Activated naive CD8-positive, alpha-beta T cell (primary cell): ENCODE measurements at regions not wholly inside any gene's neighbourhood (a gene's known extent, or its start where the extent isn't known, plus 50 kb on each side); places are given as distances from the start of the nearest gene placed in this dataset.
A peak's percentile ranks its signal among the peaks of the same experiment; 100 is the strongest.

Experiments
- H3K27ac Mint-ChIP-seq: one replicate; pipeline ENCODE4 v1.8.0; 2021; ENCODE audit warnings: mixed read lengths
- H3K27me3 Mint-ChIP-seq: one replicate; pipeline ENCODE4 v1.8.0; 2021; ENCODE audit warnings: mixed read lengths
- H3K36me3 Mint-ChIP-seq: one replicate; pipeline ENCODE4 v1.8.0; 2021; ENCODE audit warnings: mixed read lengths
- H3K4me1 Mint-ChIP-seq: one replicate; pipeline ENCODE4 v1.8.0; 2021; ENCODE audit warnings: low read depth, mixed read lengths
- H3K4me3 Mint-ChIP-seq: one replicate; pipeline ENCODE4 v1.8.0; 2021; ENCODE audit warnings: mild to moderate bottlenecking, mixed read lengths
- H3K9me3 Mint-ChIP-seq: one replicate; pipeline ENCODE4 v1.8.0; 2021; ENCODE audit warnings: low read depth, mixed read lengths

GRCh38 chr13:73235385-73235784, 176.6 kb downstream of the KLF5 start:
- Mint-ChIP-seq H3K9me3 (no peaks in the 10 kb centered on the region), H3K36me3 (peaks cover 4% of the 10 kb centered on the region), H3K4me1 (peaks cover 16% of the 10 kb centered on the region), H3K4me3 (no peak overlapping the region), H3K27ac (no peak overlapping the region), H3K27me3 (no peaks in the 10 kb centered on the region)

- Mint-ChIP-seq H3K27ac (no peak overlapping the region), H3K4me1 (peaks cover 43% of the 10 kb centered on the region), H3K36me3 (peaks cover 4% of the 10 kb centered on the region), H3K27me3 (no peaks in the 10 kb centered on the region), H3K4me3 (no peak overlapping the region), H3K9me3 (no peaks in the 10 kb centered on the region)
Observed at GRCh38 chr13:73231471-73231870, 172.7 kb downstream of the KLF5 start.

- no peaks in the 10 kb centered on the region for H3K9me3 Mint-ChIP-seq
- H3K27ac Mint-ChIP-seq = peak overlapping the region; percentile 72
- H3K4me1 Mint-ChIP-seq = peaks cover 43% of the 10 kb centered on the region
- H3K27me3 Mint-ChIP-seq = no peaks in the 10 kb centered on the region
- no peaks in the 10 kb centered on the region for H3K36me3 Mint-ChIP-seq
- H3K4me3 Mint-ChIP-seq = no peak overlapping the region
Observed at GRCh38 chr13:73230716-73231115, 171.9 kb downstream of the KLF5 start.

GRCh38 chr13:73228546-73228945, 169.7 kb downstream of the KLF5 start:
- no peaks in the 10 kb centered on the region for H3K36me3 Mint-ChIP-seq
- no peak overlapping the region for H3K4me3 Mint-ChIP-seq
- no peak overlapping the region for H3K27ac Mint-ChIP-seq
- H3K4me1 Mint-ChIP-seq = peaks cover 53% of the 10 kb centered on the region
- no peaks in the 10 kb centered on the region for H3K27me3 Mint-ChIP-seq
- H3K9me3 Mint-ChIP-seq = no peaks in the 10 kb centered on the region

- no peak overlapping the region for H3K27ac Mint-ChIP-seq
- no peaks in the 10 kb centered on the region for H3K36me3 Mint-ChIP-seq
- H3K27me3 Mint-ChIP-seq = no peaks in the 10 kb centered on the region
- H3K4me1 Mint-ChIP-seq = peaks cover 43% of the 10 kb centered on the region
- no peaks in the 10 kb centered on the region for H3K9me3 Mint-ChIP-seq
- H3K4me3 Mint-ChIP-seq = no peak overlapping the region
Observed at GRCh38 chr13:73225990-73226389, 167.2 kb downstream of the KLF5 start.

- peaks cover 31% of the 10 kb centered on the region for H3K4me1 Mint-ChIP-seq
- H3K36me3 Mint-ChIP-seq = no peaks in the 10 kb centered on the region
- H3K27ac Mint-ChIP-seq = no peak overlapping the region
- no peaks in the 10 kb centered on the region for H3K9me3 Mint-ChIP-seq
- H3K4me3 Mint-ChIP-seq = no peak overlapping the region
- H3K27me3 Mint-ChIP-seq = no peaks in the 10 kb centered on the region
Observed at GRCh38 chr13:73224703-73225102, 165.9 kb downstream of the KLF5 start.

- no peak overlapping the region for H3K4me3 Mint-ChIP-seq
- H3K27me3 Mint-ChIP-seq = no peaks in the 10 kb centered on the region
- no peak overlapping the region for H3K27ac Mint-ChIP-seq
- H3K9me3 Mint-ChIP-seq = no peaks in the 10 kb centered on the region
- no peaks in the 10 kb centered on the region for H3K36me3 Mint-ChIP-seq
- peaks cover 18% of the 10 kb centered on the region for H3K4me1 Mint-ChIP-seq
Observed at GRCh38 chr13:73223372-73223781, 164.6 kb downstream of the KLF5 start.

GRCh38 chr13:73222627-73223305, 164.0 kb downstream of the KLF5 start:
- Mint-ChIP-seq H3K4me1 (peaks cover 13% of the 10 kb centered on the region), H3K27me3 (no peaks in the 10 kb centered on the region), H3K4me3 (no peak overlapping the region), H3K27ac (no peak overlapping the region), H3K9me3 (no peaks in the 10 kb centered on the region), H3K36me3 (no peaks in the 10 kb centered on the region)

- no peak overlapping the region for H3K4me3 Mint-ChIP-seq
- H3K36me3 Mint-ChIP-seq = no peaks in the 10 kb centered on the region
- H3K27me3 Mint-ChIP-seq = no peaks in the 10 kb centered on the region
- H3K27ac Mint-ChIP-seq = no peak overlapping the region
- no peaks in the 10 kb centered on the region for H3K9me3 Mint-ChIP-seq
- H3K4me1 Mint-ChIP-seq = peaks cover 11% of the 10 kb centered on the region
Observed at GRCh38 chr13:73220966-73221720, 162.3 kb downstream of the KLF5 start.

- peaks cover 2% of the 10 kb centered on the region for H3K27me3 Mint-ChIP-seq
- peaks cover 3% of the 10 kb centered on the region for H3K4me1 Mint-ChIP-seq
- no peak overlapping the region for H3K27ac Mint-ChIP-seq
- H3K4me3 Mint-ChIP-seq = no peak overlapping the region
- H3K36me3 Mint-ChIP-seq = no peaks in the 10 kb centered on the region
- no peaks in the 10 kb centered on the region for H3K9me3 Mint-ChIP-seq
Observed at GRCh38 chr13:73218181-73218580, 159.4 kb downstream of the KLF5 start.

- Mint-ChIP-seq H3K36me3 (no peaks in the 10 kb centered on the region), H3K27ac (no peak overlapping the region), H3K27me3 (peaks cover 2% of the 10 kb centered on the region), H3K9me3 (no peaks in the 10 kb centered on the region), H3K4me3 (no peak overlapping the region), H3K4me1 (peaks cover 14% of the 10 kb centered on the region)
Observed at GRCh38 chr13:73216381-73216831, 157.6 kb downstream of the KLF5 start.

GRCh38 chr13:73215823-73216222, 157.0 kb downstream of the KLF5 start:
- Mint-ChIP-seq H3K27ac (no peak overlapping the region), H3K27me3 (peaks cover 2% of the 10 kb centered on the region), H3K9me3 (no peaks in the 10 kb centered on the region), H3K36me3 (no peaks in the 10 kb centered on the region), H3K4me1 (peaks cover 14% of the 10 kb centered on the region), H3K4me3 (no peak overlapping the region)

GRCh38 chr13:73212482-73212881, 153.7 kb downstream of the KLF5 start:
- H3K9me3 Mint-ChIP-seq = no peaks in the 10 kb centered on the region
- no peak overlapping the region for H3K4me3 Mint-ChIP-seq
- no peaks in the 10 kb centered on the region for H3K36me3 Mint-ChIP-seq
- peaks cover 2% of the 10 kb centered on the region for H3K27me3 Mint-ChIP-seq
- no peak overlapping the region for H3K27ac Mint-ChIP-seq
- peaks cover 14% of the 10 kb centered on the region for H3K4me1 Mint-ChIP-seq

- no peaks in the 10 kb centered on the region for H3K36me3 Mint-ChIP-seq
- no peaks in the 10 kb centered on the region for H3K9me3 Mint-ChIP-seq
- peaks cover 11% of the 10 kb centered on the region for H3K4me1 Mint-ChIP-seq
- no peak overlapping the region for H3K27ac Mint-ChIP-seq
- H3K27me3 Mint-ChIP-seq = peaks cover 2% of the 10 kb centered on the region
- H3K4me3 Mint-ChIP-seq = no peak overlapping the region
Observed at GRCh38 chr13:73210218-73210883, 151.5 kb downstream of the KLF5 start.

GRCh38 chr13:73204952-73205351, 146.1 kb downstream of the KLF5 start:
- Mint-ChIP-seq H3K27ac (no peak overlapping the region), H3K9me3 (no peaks in the 10 kb centered on the region), H3K27me3 (peaks cover 12% of the 10 kb centered on the region), H3K36me3 (no peaks in the 10 kb centered on the region), H3K4me3 (no peak overlapping the region), H3K4me1 (no peaks in the 10 kb centered on the region)
